ENCODE measurements at regions not wholly inside any gene's neighbourhood (a gene's known extent, or its start where the extent isn't known, plus 50 kb on each side); places are given as distances from the start of the nearest gene placed in this dataset.
"Not testable (repeated sequence)": the region's sequence is repeated elsewhere in the genome, so short reads cannot be mapped to it uniquely, and the experiment has no call there.

DNA sequence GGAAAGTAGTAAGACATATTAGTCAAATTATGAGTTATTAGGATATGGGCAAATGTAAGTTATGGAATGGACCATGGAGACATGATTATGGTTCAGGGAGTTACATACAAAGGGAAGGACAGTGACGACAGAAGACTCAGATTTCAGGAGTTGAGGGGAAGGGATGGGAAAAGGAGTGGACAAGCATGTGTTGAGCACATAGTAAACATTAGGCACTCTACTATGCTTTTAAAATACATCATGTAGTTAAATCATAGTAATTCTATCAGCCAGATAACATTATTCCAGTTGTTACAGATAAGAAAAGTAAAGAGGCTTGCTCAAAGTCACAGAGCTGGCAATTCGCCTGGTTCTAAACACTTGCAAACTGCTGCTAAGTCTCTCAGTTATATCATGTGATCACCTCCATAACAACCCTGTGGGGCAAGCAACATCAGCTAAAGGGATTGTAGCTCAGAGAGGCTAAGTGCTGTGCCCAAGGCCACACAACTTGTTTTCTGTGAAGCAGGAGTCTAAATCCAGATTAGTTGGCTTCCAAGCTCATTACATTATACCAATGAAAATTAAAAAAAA lies 115.2 kb upstream of the MDFIC start:
- no peak for DNase-seq (ENCODE audit: low read depth)

DNA sequence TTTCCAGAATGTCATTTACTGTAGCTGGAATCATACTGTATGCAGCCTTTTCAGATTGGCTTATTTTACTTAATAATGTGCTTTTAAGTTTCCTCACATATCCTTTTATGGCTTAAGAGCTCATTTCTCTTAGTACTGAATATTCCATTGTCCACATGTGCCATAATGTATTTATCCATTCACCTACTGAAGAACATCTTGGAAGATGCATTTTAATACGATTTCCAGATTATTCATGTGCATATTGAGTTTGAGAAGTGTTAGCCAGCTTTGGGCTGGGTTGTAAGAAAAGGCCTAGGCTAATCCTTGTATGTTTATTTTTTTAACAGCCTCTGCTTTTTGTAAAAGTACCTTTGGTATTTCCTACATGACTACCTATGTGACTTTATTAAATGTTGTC lies 109.3 kb upstream of the MDFIC start:
- DNase-seq (ENCODE audit: low read depth) = no peak

DNA sequence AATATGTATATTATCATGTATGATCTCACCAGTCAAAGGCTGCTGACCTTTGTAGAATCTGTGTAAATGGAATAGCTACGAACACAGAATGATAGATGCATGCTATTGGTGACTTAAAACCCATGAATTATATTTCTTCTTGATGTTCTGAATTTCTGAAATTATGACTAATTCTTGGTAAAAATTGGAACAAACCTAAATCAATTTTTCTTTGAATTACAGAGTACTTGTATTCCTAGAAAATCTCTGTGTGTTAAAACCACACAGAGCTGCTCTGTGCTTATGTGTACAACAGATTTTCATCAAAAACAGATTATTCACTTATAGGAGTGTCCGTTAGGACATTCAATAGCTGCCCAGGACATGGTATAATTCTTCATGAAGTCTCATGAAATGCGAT lies 108.3 kb upstream of the MDFIC start:
- DNase-seq (ENCODE audit: low read depth) = no peak

DNA sequence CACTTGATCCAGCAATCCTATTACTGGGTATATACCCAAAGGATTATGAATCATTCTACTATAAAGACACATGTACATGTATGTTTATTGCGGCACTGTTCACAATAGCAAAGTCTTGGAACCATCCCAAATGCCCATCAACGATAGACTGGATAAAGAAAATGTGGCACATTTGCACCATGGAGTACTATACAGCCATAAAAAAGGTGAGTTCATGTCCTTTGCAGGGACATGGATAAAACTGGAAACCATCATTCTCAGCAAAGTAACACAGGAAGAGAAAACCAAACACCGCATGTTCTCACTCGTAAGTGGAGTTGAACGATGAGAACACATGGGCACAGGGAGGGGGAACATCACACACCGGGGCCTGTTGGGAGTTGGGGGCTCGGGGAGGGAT lies 104.9 kb upstream of the MDFIC start:
- not testable (repeated sequence) for DNase-seq (ENCODE audit: low read depth)

DNA sequence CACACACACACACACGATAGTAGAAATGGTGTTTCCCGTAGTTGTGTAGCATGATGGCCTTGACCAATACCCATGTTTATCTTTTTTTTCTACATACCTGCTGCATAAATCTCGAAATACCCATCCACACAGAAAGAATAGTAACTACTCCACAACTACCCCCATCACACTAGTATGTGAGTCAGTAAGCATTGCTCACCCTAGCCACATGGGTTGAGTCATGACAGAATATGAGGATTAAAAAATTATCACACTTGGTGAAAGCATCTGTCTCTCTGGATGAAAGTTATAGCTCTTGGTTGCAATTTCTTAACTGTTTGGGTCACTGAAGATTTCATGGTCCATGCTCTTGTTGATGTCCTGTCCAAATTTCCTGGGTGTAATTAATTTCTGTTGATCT lies 103.4 kb upstream of the MDFIC start:
- DNase-seq (ENCODE audit: low read depth) = no peak

GRCh38 chr7:114819616-114820362 lies 102.1 kb upstream of the MDFIC start:
- DNase-seq (ENCODE audit: low read depth) = no peak

GRCh38 chr7:114821030-114821900 lies 100.6 kb upstream of the MDFIC start:
- DNase-seq (ENCODE audit: low read depth) = no peak

GRCh38 chr7:114822131-114822530 lies 99.8 kb upstream of the MDFIC start:
- no peak for DNase-seq (ENCODE audit: low read depth)

GRCh38 chr7:114822844-114823243 lies 99.0 kb upstream of the MDFIC start:
- DNase-seq (ENCODE audit: low read depth) = no peak

GRCh38 chr7:114823290-114823689 lies 98.6 kb upstream of the MDFIC start:
- no peak for DNase-seq (ENCODE audit: low read depth)

DNA sequence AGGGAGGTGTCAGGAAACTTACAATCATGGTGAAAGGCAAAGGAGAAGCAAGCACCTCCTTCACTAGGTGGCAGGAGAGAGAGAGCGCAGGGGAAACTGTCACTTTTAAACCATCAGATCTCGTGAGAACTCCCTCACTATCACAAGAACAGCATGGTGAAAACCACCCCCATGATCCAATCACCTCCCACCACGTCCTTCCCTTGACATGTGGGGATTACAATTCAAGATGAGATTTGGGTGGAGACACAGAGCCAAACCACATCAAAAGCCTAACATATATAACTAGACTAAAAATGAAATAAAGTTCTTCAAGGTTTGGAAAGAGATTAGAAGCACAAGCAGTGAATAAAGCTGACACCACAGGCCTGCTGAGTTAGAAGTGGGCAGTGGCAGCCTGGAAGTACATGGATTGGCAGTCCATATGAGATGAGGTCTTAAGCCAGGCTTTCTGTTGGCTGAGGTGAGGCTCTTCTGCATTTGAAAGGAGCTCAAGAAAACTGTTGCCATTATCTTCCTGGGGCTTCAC lies 96.4 kb upstream of the MDFIC start:
- no peak for DNase-seq (ENCODE audit: low read depth)

DNA sequence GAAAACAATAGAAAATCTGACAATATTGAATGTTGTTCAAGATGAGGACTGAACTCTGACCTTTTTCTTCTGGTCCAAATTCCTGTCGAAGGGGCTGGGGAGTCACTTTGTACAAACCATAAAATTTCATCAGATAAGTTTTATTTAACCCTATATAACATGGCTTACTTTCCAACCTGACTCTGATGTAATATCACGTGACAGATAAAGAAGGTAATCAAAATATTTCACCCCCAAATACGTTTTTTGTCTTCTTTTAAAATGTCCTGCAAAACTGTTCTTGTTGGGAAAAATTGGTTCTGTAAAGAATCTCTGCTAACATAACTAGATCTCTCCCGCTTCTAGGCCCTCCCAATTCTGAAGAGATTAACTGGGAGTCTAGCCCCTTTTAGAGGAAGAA lies 90.9 kb upstream of the MDFIC start:
- DNase-seq (ENCODE audit: low read depth) = no peak

GRCh38 chr7:114832906-114833595 lies 88.8 kb upstream of the MDFIC start:
- DNase-seq (ENCODE audit: low read depth) = no peak

DNA sequence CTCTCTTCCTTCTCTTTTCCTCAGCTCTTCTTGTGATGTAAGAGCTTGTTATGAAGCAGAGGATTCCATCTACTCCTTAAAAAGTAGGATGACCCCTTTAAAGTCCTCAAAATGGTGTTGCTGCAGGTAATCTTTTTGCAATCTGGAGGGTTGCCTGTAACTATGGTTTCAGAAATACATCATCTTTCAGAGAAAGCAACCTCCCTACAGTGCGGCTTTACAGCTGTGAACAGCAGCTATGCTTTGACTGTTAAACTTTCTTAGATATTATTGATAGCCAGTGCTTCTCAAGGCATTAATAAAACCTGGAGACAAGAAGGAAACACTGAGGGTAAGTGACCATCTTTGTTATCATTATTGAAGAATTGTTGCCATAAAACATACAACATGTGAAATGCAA lies 86.6 kb upstream of the MDFIC start:
- DNase-seq (ENCODE audit: low read depth) = no peak

DNA sequence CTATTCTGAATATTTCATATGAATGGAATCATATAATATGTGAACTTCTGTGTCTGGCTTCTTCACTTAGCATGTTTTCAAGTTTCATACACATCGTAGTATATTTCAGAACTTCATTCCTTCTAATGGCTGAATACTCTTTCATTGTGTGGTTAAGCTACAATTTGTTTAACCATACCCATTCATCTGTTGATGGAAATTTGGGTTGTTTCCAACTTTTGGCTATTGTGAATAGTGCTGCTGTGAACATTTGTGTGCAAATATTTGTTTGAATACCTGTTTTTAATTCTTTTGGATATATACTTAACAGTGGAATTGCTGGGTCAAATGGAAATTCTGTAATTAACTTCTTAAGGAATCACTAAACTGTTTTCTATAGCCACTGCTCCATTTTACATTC lies 86.0 kb upstream of the MDFIC start:
- no peak for DNase-seq (ENCODE audit: low read depth)

DNA sequence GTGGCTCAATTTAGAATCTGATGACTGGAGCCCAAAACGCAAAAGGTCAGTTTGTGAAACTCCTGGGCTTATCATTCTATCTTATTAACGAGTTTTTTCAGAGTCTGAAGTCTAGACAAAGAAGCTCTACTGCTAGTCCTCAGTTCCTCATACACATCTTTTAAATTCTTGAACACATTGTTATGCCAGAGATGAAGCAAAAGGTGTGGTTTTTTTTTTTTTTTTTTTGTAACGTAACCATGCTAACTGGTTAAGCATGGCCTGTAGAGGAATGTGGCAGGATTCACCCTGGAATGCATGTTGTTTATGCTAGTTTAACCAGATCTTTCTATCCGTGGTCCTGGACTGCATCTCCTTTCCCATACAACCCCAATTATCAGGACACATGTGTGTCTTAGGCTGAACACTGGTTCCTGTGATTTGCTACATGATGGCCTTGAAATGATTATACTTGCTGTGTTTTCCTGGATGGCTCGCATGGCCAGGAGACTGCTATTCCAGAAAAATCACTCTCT lies 79.3 kb upstream of the MDFIC start:
- no peak for DNase-seq (ENCODE audit: low read depth)

- DNase-seq (ENCODE audit: low read depth) = no peak
Observed at GRCh38 chr7:114843102-114843501, 78.8 kb upstream of the MDFIC start.

DNA sequence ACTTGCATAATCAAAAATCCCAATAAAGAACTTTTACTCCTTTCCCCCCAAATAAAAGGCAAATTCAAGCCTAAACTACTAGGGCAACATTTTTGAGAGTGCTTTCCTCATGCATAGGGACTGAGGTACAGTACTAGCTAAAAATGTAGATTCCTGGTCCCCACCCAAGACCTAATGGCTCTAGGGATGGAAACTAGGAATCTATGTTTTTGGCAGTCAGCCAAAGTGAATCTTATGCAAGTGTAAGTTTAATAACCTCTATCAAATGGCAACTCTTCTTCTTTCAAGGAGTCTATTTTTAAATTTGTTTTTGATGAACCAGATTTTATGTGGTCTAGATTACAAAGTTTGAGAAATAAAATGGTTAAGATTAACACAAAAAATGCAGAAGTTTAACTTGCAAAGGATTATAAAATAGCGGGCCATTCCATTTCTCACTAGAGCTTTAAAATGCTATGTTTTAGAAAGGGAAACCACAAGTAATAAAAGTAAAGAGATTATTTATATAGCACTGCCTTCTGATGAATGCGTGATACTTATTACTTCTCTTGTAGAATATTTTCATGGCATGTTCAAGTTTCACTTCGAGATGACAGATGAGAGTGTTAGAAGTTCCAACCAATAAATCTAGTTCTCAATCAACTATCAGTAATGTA lies 70.4 kb upstream of the MDFIC start:
- no peak for DNase-seq (ENCODE audit: low read depth)

DNA sequence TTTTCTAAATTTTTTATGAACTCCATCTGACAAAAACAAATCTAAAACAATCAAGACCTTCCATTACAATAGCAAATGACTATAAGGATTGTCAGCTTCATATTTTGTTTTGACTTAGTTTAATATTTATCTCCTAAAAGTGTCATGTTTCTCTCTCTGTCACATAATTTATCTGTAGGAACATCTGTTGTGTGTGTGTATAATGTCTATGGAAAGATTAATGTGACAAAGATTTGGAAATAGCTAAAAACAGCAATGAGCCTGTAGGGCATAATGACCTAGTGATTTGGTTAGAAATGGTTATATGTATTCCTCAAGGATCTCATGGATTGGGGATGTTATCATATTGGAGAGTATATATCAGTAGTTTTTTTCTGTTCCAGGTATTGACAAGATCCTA lies 69.6 kb upstream of the MDFIC start:
- DNase-seq (ENCODE audit: low read depth) = no peak

DNA sequence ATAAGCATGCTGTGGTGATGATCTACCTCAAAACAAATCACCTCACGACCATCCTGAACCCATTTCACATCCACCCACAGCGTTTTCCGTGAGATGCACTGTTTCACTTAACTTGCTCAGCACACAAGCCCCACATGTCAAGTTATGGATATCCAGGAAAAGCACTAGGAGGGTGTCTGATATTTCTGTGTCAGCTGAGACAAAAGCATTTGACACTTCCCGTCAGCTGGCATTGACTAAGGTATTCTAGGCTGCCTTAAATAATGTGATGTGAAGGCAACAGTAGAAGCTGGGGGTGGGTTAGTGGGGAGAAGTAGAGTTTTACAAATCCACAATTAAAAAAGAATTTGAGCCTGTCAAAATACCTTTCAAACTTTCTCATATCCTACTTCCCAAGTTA lies 68.7 kb upstream of the MDFIC start:
- no peak for DNase-seq (ENCODE audit: low read depth)

DNA sequence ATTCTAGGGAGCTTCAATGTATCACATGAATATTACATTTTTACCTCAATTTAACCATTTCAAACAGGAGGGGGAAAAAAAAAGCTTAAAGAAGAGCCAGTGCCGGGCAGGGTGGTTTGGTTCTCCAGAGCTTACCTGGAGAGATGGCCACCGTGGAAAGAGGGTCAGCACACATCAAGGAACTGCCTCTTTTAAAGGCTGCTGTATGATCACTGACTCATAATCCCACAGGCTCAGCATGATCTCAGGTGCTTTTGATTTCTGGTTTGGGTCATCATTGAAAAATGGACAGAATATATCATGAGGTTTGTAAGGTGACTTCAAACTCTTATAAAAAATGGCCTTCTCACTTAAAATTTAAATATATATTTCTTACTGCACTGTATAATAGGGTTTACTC lies 67.5 kb upstream of the MDFIC start:
- DNase-seq (ENCODE audit: low read depth) = no peak

DNA sequence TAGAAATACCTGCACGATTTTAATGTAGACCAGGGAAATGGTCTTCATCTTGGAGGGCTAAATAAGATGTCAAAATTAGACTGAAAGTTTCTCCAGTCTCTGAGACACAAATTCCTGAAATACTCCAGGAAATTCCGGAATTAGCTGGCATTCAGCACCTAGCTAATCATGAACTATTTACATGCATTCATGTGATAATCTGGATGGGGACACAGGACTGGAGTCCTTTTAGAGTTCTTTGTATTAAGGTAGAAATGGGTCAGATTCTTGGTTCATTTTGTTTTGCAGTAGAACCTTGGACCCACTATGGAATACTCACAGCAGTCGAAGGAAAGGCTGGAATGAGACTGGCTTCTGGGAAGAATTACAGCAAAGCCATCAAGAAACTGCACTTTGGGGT lies 65.3 kb upstream of the MDFIC start:
- no peak for DNase-seq (ENCODE audit: low read depth)
